Lung (tissue), 11 donors: ENCODE measurements at regions not wholly inside any gene's neighbourhood (a gene's known extent, or its start where the extent isn't known, plus 50 kb on each side); places are given as distances from the start of the nearest gene placed in this dataset.

Source experiments
- ATAC-seq: fragments of 200-7000 bp; cut with Tn5 transposase; one replicate; pipeline ENCODE4 v1.9.1; 2020; ENCODE audit warnings: moderate number of reproducible peaks; ENCODE audit not compliant: insufficient read depth, low FRiP score
- DNase-seq, 3 donors: peaks; one replicate each; pipeline ENCODE4 v3.0.0-alpha.2; 2013 to 2017
- H3K27ac ChIP-seq, 2 donors: one replicate each; pipeline ENCODE4 v1.5.1; 2013; ENCODE audit warnings: mild to moderate bottlenecking in 2 of 2, moderate library complexity in 2 of 2, control low read depth in 1 of 2, inconsistent platforms in 1 of 2, low read depth in 1 of 2, low read length in 1 of 2
- H3K27me3 ChIP-seq, 3 donors: one replicate each; pipeline ENCODE4 v1.5.1; 2013; ENCODE audit warnings: low read length in 2 of 3; ENCODE audit not compliant: control insufficient read depth in 3 of 3, insufficient read depth in 3 of 3
- H3K36me3 ChIP-seq, 4 donors: one replicate each; pipeline ENCODE4 v1.5.1; 2013; ENCODE audit warnings: low read length in 4 of 4, mild to moderate bottlenecking in 1 of 4, moderate library complexity in 1 of 4; ENCODE audit not compliant: control insufficient read depth in 4 of 4, insufficient read depth in 4 of 4
- H3K4me1 ChIP-seq, 5 donors: one replicate each; pipeline ENCODE4 v1.5.1; 2013; ENCODE audit warnings: low read length in 5 of 5, mild to moderate bottlenecking in 2 of 5, moderate library complexity in 1 of 5; ENCODE audit not compliant: control insufficient read depth in 5 of 5, insufficient read depth in 5 of 5
- H3K4me3 ChIP-seq: one replicate; pipeline ENCODE4 v1.5.1; 2013; ENCODE audit warnings: mild to moderate bottlenecking, control low read depth, moderate library complexity
- H3K9ac ChIP-seq, 2 donors: one replicate each; pipeline ENCODE4 v1.5.1; 2013; ENCODE audit warnings: low read length in 2 of 2, control low read depth in 1 of 2; ENCODE audit not compliant: insufficient read depth in 1 of 2
- H3K9me3 ChIP-seq, 4 donors: one replicate each; pipeline ENCODE4 v1.5.1; 2013; ENCODE audit warnings: low read length in 3 of 4, mild to moderate bottlenecking in 1 of 4, moderate library complexity in 1 of 4; ENCODE audit not compliant: control insufficient read depth in 4 of 4, insufficient read depth in 3 of 4
- CTCF ChIP-seq: IDR thresholded peaks from 2 replicates; pipeline ENCODE4 v1.5.1; 2012; ENCODE audit warnings: mild to moderate bottlenecking; ENCODE audit errors: control extremely low read depth, extremely low read depth
- WGBS, 2 donors: extraction: QIAGEN DNeasy Blood & Tissue Kit; methylation state at CpG; one replicate each; pipeline ENCODE4 v1.1.7; 2013; 5-methylcytosine and 5-hydroxymethylcytosine counted together
- donor health status: control.
- donor health status: control.
- donor health status: Bipolar disorder and iron deficiency.
- donor health status: healthy.
- donor health status: DM: yes; HTN: yes; CAD: no.

- no peak overlapping the region for H3K27ac ChIP-seq
- H3K27me3 ChIP-seq: peaks cover 0 to 7% (median 0%) of the 10 kb centered on the region in 3 donors
- no peak for ATAC-seq
- no peak for TF ChIP-seq CTCF
- peaks cover 0 to 7% (median 0%) of the 10 kb centered on the region in 4 donors for H3K9me3 ChIP-seq
- H3K4me1 ChIP-seq: peaks cover 0 to 19% (median 4%) of the 10 kb centered on the region in 5 donors
- no peaks in the 10 kb centered on the region for H3K36me3 ChIP-seq
- H3K4me3 ChIP-seq: no peak overlapping the region
- H3K9ac ChIP-seq: no peak overlapping the region
- DNase-seq: no peak
- 71 to 77% methylated on average over 2 of the region's 2 CpGs for WGBS, 2 donors
These were observed 89.5 kb upstream of the ALKAL2 start for GRCh38 chr2:377414-377813.

- 61 to 72% methylated on average over 3 of the region's 3 CpGs for WGBS, 2 donors
- ATAC-seq: no peak
- Histone ChIP-seq H3K27me3 (peaks cover 0 to 6% (median 0%) of the 10 kb centered on the region in 3 donors), H3K4me3 (no peak overlapping the region), H3K27ac (no peak overlapping the region), H3K36me3 (no peaks in the 10 kb centered on the region), H3K9ac (no peak overlapping the region), H3K9me3 (peaks cover 0 to 7% (median under 1%) of the 10 kb centered on the region in 4 donors), H3K4me1 (peaks cover 0 to 19% (median 4%) of the 10 kb centered on the region in 5 donors)
- DNase-seq: peak in 2 of 3 donors; percentile 25 to 62
- TF ChIP-seq CTCF: no peak
These were observed 88.0 kb upstream of the ALKAL2 start for GRCh38 chr2:375956-376307.

GRCh38 chr2:375270-375955 lies 87.5 kb upstream of the ALKAL2 start:
- H3K9me3 ChIP-seq: peaks cover 0 to 7% (median 1%) of the 10 kb centered on the region in 4 donors
- H3K27me3 ChIP-seq: peaks cover 0 to 1% (median 0%) of the 10 kb centered on the region in 3 donors
- H3K9ac ChIP-seq: no peak overlapping the region
- no peak overlapping the region for H3K27ac ChIP-seq
- peaks cover 0 to 19% (median 4%) of the 10 kb centered on the region in 5 donors for H3K4me1 ChIP-seq
- H3K36me3 ChIP-seq: no peaks in the 10 kb centered on the region
- H3K4me3 ChIP-seq: no peak overlapping the region
- WGBS, 2 donors: 55 to 73% methylated on average over 9 of the region's 9 CpGs
- no peak for TF ChIP-seq CTCF
- ATAC-seq (no peak), DNase-seq (peak in 2 of 3 donors; percentile 22 to 46)
